Osteoblast (primary cell): ENCODE measurements at regions not wholly inside any gene's neighbourhood (a gene's known extent, or its start where the extent isn't known, plus 50 kb on each side); places are given as distances from the start of the nearest gene placed in this dataset.

Experiments
- DNase-seq: peaks from one replicate; pipeline ENCODE4 v3.0.0; 2011; ENCODE audit warnings: low spot score, mixed read lengths; ENCODE audit not compliant: insufficient read length; ENCODE audit errors: missing footprints
- H2AFZ ChIP-seq: 2 replicates; pipeline ENCODE4 v1.6.0; 2011; ENCODE audit warnings: mild to moderate bottlenecking, low read length
- H3K27ac ChIP-seq: 2 replicates; pipeline ENCODE4 v1.5.1; 2011; ENCODE audit warnings: mild to moderate bottlenecking, low read depth, low read length, moderate library complexity
- H3K27me3 ChIP-seq: 2 replicates; pipeline ENCODE4 v1.6.0; 2012; ENCODE audit warnings: mild to moderate bottlenecking, control low read depth, inconsistent platforms, low read length, moderate library complexity; ENCODE audit not compliant: insufficient read depth
- H3K36me3 ChIP-seq: 2 replicates; pipeline ENCODE4 v1.5.1; 2011; ENCODE audit warnings: mild to moderate bottlenecking, low read length, control low read depth, moderate library complexity; ENCODE audit not compliant: insufficient read depth
- H3K4me1 ChIP-seq: 2 replicates; pipeline ENCODE4 v1.5.1; 2011; ENCODE audit warnings: mild to moderate bottlenecking, low read length, control low read depth, moderate library complexity; ENCODE audit not compliant: insufficient read depth
- H3K4me2 ChIP-seq: 2 replicates; pipeline ENCODE4 v1.6.0; 2011; ENCODE audit warnings: mild to moderate bottlenecking, low read length; ENCODE audit not compliant: insufficient read depth
- H3K4me3 ChIP-seq: fragments of 200-600 bp; sonication (generic); 3 replicates; pipeline ENCODE4 v1.5.1; 2012; ENCODE audit warnings: mild to moderate bottlenecking, low read length, inconsistent platforms; ENCODE audit not compliant: insufficient read depth
- H3K79me2 ChIP-seq: 2 replicates; pipeline ENCODE4 v1.6.0; 2012; ENCODE audit warnings: mild to moderate bottlenecking, low read length, control low read depth, inconsistent platforms; ENCODE audit not compliant: insufficient read depth
- H3K9me3 ChIP-seq: 2 replicates; pipeline ENCODE4 v1.5.1; 2011; ENCODE audit warnings: low read depth, low read length, control low read depth
- H4K20me1 ChIP-seq: 2 replicates; pipeline ENCODE4 v1.6.0; 2012; ENCODE audit warnings: mild to moderate bottlenecking, low read length, control low read depth; ENCODE audit not compliant: insufficient read depth
- CTCF ChIP-seq: IDR thresholded peaks from 2 replicates; pipeline ENCODE4 v1.5.1; 2011; ENCODE audit warnings: mild to moderate bottlenecking, low read depth, low read length, moderate library complexity; ENCODE audit errors: extremely low read depth

GRCh38 chr10:62895063-62895462 lies 78.9 kb upstream of the EGR2 start:
- Histone ChIP-seq H4K20me1 (no peaks in the 10 kb centered on the region), H3K4me3 (no peak overlapping the region), H3K36me3 (no peaks in the 10 kb centered on the region), H3K4me2 (no peak overlapping the region), H3K4me1 (peaks cover 20% of the 10 kb centered on the region), H3K27ac (peak overlapping the region; percentile 40), H3K27me3 (peaks cover 11% of the 10 kb centered on the region), H3K79me2 (no peaks in the 10 kb centered on the region), H3K9me3 (no peaks in the 10 kb centered on the region), H2AFZ (no peak overlapping the region)
- DNase-seq, result no peak
- TF ChIP-seq CTCF, result no peak

- no peak for DNase-seq
- H4K20me1 ChIP-seq, result no peaks in the 10 kb centered on the region
- H3K36me3 ChIP-seq, result no peaks in the 10 kb centered on the region
- H3K27ac ChIP-seq, result no peak overlapping the region
- no peaks in the 10 kb centered on the region for H3K79me2 ChIP-seq
- H3K4me2 ChIP-seq, result no peak overlapping the region
- no peaks in the 10 kb centered on the region for H3K9me3 ChIP-seq
- H3K4me1 ChIP-seq, result peaks cover 11% of the 10 kb centered on the region
- no peak overlapping the region for H2AFZ ChIP-seq
- H3K4me3 ChIP-seq, result no peak overlapping the region
- H3K27me3 ChIP-seq, result peaks cover 11% of the 10 kb centered on the region
- no peak for TF ChIP-seq CTCF
These were observed 78.0 kb upstream of the EGR2 start for GRCh38 chr10:62894156-62894555.

GRCh38 chr10:62893036-62893435 lies 76.9 kb upstream of the EGR2 start:
- TF ChIP-seq CTCF, result no peak
- no peak overlapping the region for H3K4me2 ChIP-seq
- no peak overlapping the region for H2AFZ ChIP-seq
- H3K36me3 ChIP-seq, result no peaks in the 10 kb centered on the region
- no peaks in the 10 kb centered on the region for H4K20me1 ChIP-seq
- H3K9me3 ChIP-seq, result no peaks in the 10 kb centered on the region
- H3K79me2 ChIP-seq, result no peaks in the 10 kb centered on the region
- H3K4me3 ChIP-seq, result no peak overlapping the region
- H3K27ac ChIP-seq, result no peak overlapping the region
- DNase-seq, result no peak
- peaks cover 3% of the 10 kb centered on the region for H3K4me1 ChIP-seq
- H3K27me3 ChIP-seq, result peaks cover 11% of the 10 kb centered on the region

- no peaks in the 10 kb centered on the region for H3K36me3 ChIP-seq
These were observed 74.2 kb upstream of the EGR2 start for GRCh38 chr10:62890395-62890794.

More at GRCh38 chr10:62890395-62890794, 74.2 kb upstream of the EGR2 start:
- TF ChIP-seq CTCF, result no peak
- no peak for DNase-seq
- no peak overlapping the region for H3K27ac ChIP-seq
- H3K79me2 ChIP-seq, result no peaks in the 10 kb centered on the region
- peaks cover 17% of the 10 kb centered on the region for H3K4me1 ChIP-seq
- no peaks in the 10 kb centered on the region for H4K20me1 ChIP-seq
- H3K27me3 ChIP-seq, result peaks cover 9% of the 10 kb centered on the region
- no peak overlapping the region for H3K4me3 ChIP-seq
- H3K9me3 ChIP-seq, result no peaks in the 10 kb centered on the region
- H2AFZ ChIP-seq, result no peak overlapping the region
- H3K4me2 ChIP-seq, result no peak overlapping the region
